Liver (tissue), 8 donors: ENCODE measurements at regions not wholly inside any gene's neighbourhood (a gene's known extent, or its start where the extent isn't known, plus 50 kb on each side); places are given as distances from the start of the nearest gene placed in this dataset.

Source experiments
- DNase-seq: peaks from one replicate; pipeline ENCODE4 v3.0.0-alpha.2; 2017; ENCODE audit warnings: low spot score
- H3K27ac ChIP-seq, 2 donors: one replicate each; pipeline ENCODE4 v1.7.0; 2013; ENCODE audit warnings: inconsistent platforms in 2 of 2, low read length in 2 of 2, control low read depth in 1 of 2, low read depth in 1 of 2, mild to moderate bottlenecking in 1 of 2
- H3K27me3 ChIP-seq, 4 donors: one replicate each; pipeline versions ENCODE4 v1.6.1 to v1.7.0; 2013; ENCODE audit warnings: low read length in 3 of 4, inconsistent platforms in 1 of 4, mild to moderate bottlenecking in 1 of 4, moderate library complexity in 1 of 4; ENCODE audit not compliant: control insufficient read depth in 4 of 4, insufficient read depth in 4 of 4
- H3K36me3 ChIP-seq, 4 donors: one replicate each; pipeline versions ENCODE4 v1.6.1 to v1.7.0; 2013; ENCODE audit warnings: low read length in 3 of 4, mild to moderate bottlenecking in 3 of 4, low read depth in 1 of 4, moderate library complexity in 1 of 4; ENCODE audit not compliant: control insufficient read depth in 4 of 4, insufficient read depth in 3 of 4
- H3K4me1 ChIP-seq, 4 donors: one replicate each; pipeline versions ENCODE4 v1.6.1 to v1.7.0; 2013; ENCODE audit warnings: low read length in 3 of 4, mild to moderate bottlenecking in 3 of 4, moderate library complexity in 1 of 4; ENCODE audit not compliant: control insufficient read depth in 4 of 4, insufficient read depth in 4 of 4
- H3K4me3 ChIP-seq, 3 donors: one replicate each; pipeline versions ENCODE4 v1.6.1 to v1.7.0; 2013; ENCODE audit warnings: low read length in 3 of 3, control low read depth in 1 of 3, low read depth in 1 of 3, mild to moderate bottlenecking in 1 of 3
- H3K9ac ChIP-seq, 2 donors: one replicate each; pipeline ENCODE4 v1.7.0; 2013; ENCODE audit warnings: low read length in 2 of 2, mild to moderate bottlenecking in 2 of 2, moderate library complexity in 2 of 2, control low read depth in 1 of 2, low read depth in 1 of 2
- H3K9me3 ChIP-seq, 4 donors: one replicate each; pipeline versions ENCODE4 v1.6.1 to v1.7.0; 2013; ENCODE audit warnings: low read length in 3 of 4; ENCODE audit not compliant: control insufficient read depth in 4 of 4
- EGR1 ChIP-seq, 2 donors: IDR thresholded peaks; 2 replicates each; pipeline ENCODE4 v1.6.1; 2016 to 2018; ENCODE audit warnings: antibody characterized with exemption in 2 of 2, low read depth in 2 of 2
- FOXA1 ChIP-seq: IDR thresholded peaks from 2 replicates; pipeline ENCODE4 v1.6.1; 2016; ENCODE audit warnings: antibody characterized with exemption
- FOXA2 ChIP-seq: IDR thresholded peaks from 2 replicates; pipeline ENCODE4 v1.6.1; 2016; ENCODE audit warnings: antibody characterized with exemption
- GABPA ChIP-seq, 2 donors: IDR thresholded peaks in 1 of 2; conservative IDR thresholded peaks in 1 of 2; 2 replicates each; pipeline ENCODE4 v1.6.1; 2016; ENCODE audit warnings: antibody characterized with exemption in 2 of 2, mild to moderate bottlenecking in 1 of 2, moderate library complexity in 1 of 2
- HNF4A ChIP-seq, 2 donors: conservative IDR thresholded peaks; 2 replicates each; pipeline ENCODE4 v1.6.1; 2016; ENCODE audit warnings: antibody characterized with exemption in 2 of 2, mild to moderate bottlenecking in 2 of 2
- HNF4G ChIP-seq: IDR thresholded peaks from 2 replicates; pipeline ENCODE4 v1.6.1; 2016; ENCODE audit warnings: antibody characterized with exemption
- JUND ChIP-seq, 2 donors: IDR thresholded peaks; 2 replicates each; pipeline ENCODE4 v1.6.1; 2016; ENCODE audit warnings: antibody characterized with exemption in 2 of 2
- NR2F2 ChIP-seq: IDR thresholded peaks from 2 replicates; pipeline ENCODE4 v1.6.1; 2016; ENCODE audit warnings: antibody characterized with exemption
- RAD21 ChIP-seq, 2 donors: IDR thresholded peaks; 2 replicates each; pipeline ENCODE4 v1.6.1; 2016; ENCODE audit warnings: antibody characterized with exemption in 2 of 2, mild to moderate bottlenecking in 2 of 2
- RXRA ChIP-seq, 2 donors: IDR thresholded peaks; 2 replicates each; pipeline ENCODE4 v1.6.1; 2017 to 2018; ENCODE audit warnings: antibody characterized with exemption in 2 of 2, mild to moderate bottlenecking in 1 of 2
- SP1 ChIP-seq: IDR thresholded peaks from 2 replicates; pipeline ENCODE4 v1.6.1; 2018; ENCODE audit warnings: antibody characterized with exemption, mild to moderate bottlenecking
- TAF1 ChIP-seq: conservative IDR thresholded peaks from 2 replicates; pipeline ENCODE4 v1.6.1; 2016; ENCODE audit warnings: antibody characterized with exemption, mild to moderate bottlenecking
- YY1 ChIP-seq: IDR thresholded peaks from 2 replicates; pipeline ENCODE4 v1.6.1; 2016; ENCODE audit warnings: antibody characterized with exemption, mild to moderate bottlenecking
- WGBS: extraction: QIAGEN DNeasy Blood & Tissue Kit; methylation state at CpG from one replicate; pipeline ENCODE4 v1.1.7; 2013; 5-methylcytosine and 5-hydroxymethylcytosine counted together
- TF ChIP-seq, protein P1 (sequence below): IDR thresholded peaks from 2 replicates; pipeline ENCODE4 v1.6.1; 2016; ENCODE audit warnings: antibody characterized with exemption
- TF ChIP-seq, protein P2 (sequence below): IDR thresholded peaks from 2 replicates; pipeline ENCODE4 v1.6.1; 2016; ENCODE audit warnings: antibody characterized with exemption, mild to moderate bottlenecking
- TF ChIP-seq, protein P3 (sequence below): IDR thresholded peaks from 2 replicates; pipeline ENCODE4 v1.6.1; 2016; ENCODE audit warnings: antibody characterized with exemption
- TF ChIP-seq, protein P4 (sequence below): IDR thresholded peaks from 2 replicates; pipeline ENCODE4 v1.6.1; 2016; ENCODE audit warnings: antibody characterized with exemption
- TF ChIP-seq, protein P5 (sequence below): fragments of 150-350 bp; IDR thresholded peaks from 2 replicates; pipeline ENCODE4 v1.5.1; 2017; ENCODE audit warnings: improper control_type of control experiment, low read depth, low read length; ENCODE audit not compliant: missing input control
- donor health status: healthy.
- donor health status: healthy.
- donor health status: healthy.
- donor health status: healthy.
- donor health status: healthy.

DNA sequence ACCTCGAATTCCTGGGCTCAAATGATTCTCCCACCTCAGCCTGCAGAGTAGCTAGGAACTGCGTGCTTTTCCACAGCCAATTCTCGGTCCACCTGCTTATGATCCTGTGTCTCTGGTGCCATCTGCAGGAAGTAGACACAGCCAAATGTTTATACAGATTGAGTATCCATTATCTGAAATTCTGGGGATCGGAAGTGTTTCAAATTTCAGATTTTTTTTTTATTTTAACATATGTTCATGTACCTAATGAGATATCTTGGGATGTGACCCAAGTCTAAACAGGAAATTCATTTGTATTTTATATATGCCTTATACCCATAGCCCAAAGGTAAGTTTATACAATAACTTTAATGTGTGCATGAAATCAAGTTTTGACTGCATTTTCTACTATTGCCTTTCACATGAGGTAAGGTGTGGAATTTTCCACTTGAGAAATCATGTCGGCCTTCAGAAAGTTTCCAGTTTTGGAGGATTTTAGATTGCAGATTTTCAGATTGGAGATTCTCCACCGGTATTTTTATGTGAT, 89.5 kb downstream of the ESM1 start (continued):
- TF ChIP-seq NR2F2 (no peak), EGR1 (IDR thresholded peaks at IDR 0.05; ENCODE audit: low read depth in 2 of 2) (no peak), FOXA1 (no peak), RXRA (IDR thresholded peaks at IDR 0.05) (no peak), YY1 (no peak), JUND (IDR thresholded peaks at IDR 0.05) (no peak)

DNA sequence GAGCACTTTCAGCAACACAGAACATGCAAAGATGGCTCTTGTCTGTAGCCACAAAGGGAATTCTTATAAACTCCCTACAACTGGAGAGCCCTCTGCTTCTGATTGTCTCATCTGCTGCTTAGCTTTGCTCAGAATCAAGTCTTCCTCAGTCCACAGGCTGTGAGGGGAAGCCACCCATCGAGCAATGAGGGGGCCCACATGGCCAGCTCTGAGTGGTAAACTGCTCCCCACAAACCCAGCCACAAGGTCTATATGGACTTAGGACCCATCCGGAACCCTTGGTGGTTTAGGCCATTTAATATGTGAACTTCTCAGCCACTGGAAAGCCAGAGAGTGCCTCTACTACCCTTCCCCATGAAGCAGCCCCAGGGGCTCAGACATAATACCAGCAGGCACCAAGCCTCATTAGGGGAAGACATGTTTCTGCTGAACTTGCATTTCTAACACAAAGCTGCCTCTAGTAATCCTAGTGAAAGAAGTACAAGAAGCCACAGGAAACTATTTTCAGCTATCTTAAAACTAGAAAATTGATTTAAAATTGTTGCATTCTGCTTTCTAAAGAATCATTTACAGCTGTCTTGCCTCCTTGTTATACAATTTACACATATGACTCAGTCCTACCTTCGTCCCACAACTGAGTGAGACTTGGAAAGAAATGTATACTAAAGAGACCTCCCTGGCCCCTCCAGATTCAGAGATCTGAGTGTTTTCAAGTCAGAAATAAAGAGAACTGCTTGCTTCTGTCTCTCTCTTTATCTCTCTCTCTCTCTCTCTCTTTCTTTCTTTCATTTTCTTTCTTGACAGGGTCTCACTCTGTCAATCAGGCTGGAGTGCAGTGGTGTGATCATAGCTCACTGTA, 90.2 kb downstream of the ESM1 start:
- DNase-seq = no peak
- no peak overlapping the region for H3K4me3 ChIP-seq
- H3K9ac ChIP-seq = no peak overlapping the region
- H3K9me3 ChIP-seq = no peaks in the 10 kb centered on the region
- H3K4me1 ChIP-seq = peaks cover 0 to 3% (median 0%) of the 10 kb centered on the region in 4 donors
- WGBS = 72% methylated on average over 3 of the region's 3 CpGs
- H3K27ac ChIP-seq = no peak overlapping the region
- TF ChIP-seq RAD21 (IDR thresholded peaks at IDR 0.05) (no peak), HNF4G (no peak), SP1 (no peak), TAF1 (no peak), JUND (IDR thresholded peaks at IDR 0.05) (no peak), FOXA2 (no peak), GABPA (IDR thresholded peaks at IDR 0.05 in 1 of 2, conservative IDR thresholded peaks at IDR 0.05 in 1 of 2) (no peak), NR2F2 (no peak), EGR1 (IDR thresholded peaks at IDR 0.05; ENCODE audit: low read depth in 2 of 2) (no peak), HNF4A (conservative IDR thresholded peaks at IDR 0.05) (no peak), YY1 (no peak), FOXA1 (no peak), RXRA (IDR thresholded peaks at IDR 0.05) (no peak)
- TF ChIP-seq, protein P1, sequence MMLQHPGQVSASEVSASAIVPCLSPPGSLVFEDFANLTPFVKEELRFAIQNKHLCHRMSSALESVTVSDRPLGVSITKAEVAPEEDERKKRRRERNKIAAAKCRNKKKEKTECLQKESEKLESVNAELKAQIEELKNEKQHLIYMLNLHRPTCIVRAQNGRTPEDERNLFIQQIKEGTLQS = no peak
- TF ChIP-seq, protein P2, sequence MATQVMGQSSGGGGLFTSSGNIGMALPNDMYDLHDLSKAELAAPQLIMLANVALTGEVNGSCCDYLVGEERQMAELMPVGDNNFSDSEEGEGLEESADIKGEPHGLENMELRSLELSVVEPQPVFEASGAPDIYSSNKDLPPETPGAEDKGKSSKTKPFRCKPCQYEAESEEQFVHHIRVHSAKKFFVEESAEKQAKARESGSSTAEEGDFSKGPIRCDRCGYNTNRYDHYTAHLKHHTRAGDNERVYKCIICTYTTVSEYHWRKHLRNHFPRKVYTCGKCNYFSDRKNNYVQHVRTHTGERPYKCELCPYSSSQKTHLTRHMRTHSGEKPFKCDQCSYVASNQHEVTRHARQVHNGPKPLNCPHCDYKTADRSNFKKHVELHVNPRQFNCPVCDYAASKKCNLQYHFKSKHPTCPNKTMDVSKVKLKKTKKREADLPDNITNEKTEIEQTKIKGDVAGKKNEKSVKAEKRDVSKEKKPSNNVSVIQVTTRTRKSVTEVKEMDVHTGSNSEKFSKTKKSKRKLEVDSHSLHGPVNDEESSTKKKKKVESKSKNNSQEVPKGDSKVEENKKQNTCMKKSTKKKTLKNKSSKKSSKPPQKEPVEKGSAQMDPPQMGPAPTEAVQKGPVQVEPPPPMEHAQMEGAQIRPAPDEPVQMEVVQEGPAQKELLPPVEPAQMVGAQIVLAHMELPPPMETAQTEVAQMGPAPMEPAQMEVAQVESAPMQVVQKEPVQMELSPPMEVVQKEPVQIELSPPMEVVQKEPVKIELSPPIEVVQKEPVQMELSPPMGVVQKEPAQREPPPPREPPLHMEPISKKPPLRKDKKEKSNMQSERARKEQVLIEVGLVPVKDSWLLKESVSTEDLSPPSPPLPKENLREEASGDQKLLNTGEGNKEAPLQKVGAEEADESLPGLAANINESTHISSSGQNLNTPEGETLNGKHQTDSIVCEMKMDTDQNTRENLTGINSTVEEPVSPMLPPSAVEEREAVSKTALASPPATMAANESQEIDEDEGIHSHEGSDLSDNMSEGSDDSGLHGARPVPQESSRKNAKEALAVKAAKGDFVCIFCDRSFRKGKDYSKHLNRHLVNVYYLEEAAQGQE = no peak
- TF ChIP-seq, protein P3, sequence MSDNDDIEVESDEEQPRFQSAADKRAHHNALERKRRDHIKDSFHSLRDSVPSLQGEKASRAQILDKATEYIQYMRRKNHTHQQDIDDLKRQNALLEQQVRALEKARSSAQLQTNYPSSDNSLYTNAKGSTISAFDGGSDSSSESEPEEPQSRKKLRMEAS = no peak
- TF ChIP-seq, protein P4, sequence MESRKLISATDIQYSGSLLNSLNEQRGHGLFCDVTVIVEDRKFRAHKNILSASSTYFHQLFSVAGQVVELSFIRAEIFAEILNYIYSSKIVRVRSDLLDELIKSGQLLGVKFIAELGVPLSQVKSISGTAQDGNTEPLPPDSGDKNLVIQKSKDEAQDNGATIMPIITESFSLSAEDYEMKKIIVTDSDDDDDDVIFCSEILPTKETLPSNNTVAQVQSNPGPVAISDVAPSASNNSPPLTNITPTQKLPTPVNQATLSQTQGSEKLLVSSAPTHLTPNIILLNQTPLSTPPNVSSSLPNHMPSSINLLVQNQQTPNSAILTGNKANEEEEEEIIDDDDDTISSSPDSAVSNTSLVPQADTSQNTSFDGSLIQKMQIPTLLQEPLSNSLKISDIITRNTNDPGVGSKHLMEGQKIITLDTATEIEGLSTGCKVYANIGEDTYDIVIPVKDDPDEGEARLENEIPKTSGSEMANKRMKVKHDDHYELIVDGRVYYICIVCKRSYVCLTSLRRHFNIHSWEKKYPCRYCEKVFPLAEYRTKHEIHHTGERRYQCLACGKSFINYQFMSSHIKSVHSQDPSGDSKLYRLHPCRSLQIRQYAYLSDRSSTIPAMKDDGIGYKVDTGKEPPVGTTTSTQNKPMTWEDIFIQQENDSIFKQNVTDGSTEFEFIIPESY = no peak
- TF ChIP-seq, protein P5, sequence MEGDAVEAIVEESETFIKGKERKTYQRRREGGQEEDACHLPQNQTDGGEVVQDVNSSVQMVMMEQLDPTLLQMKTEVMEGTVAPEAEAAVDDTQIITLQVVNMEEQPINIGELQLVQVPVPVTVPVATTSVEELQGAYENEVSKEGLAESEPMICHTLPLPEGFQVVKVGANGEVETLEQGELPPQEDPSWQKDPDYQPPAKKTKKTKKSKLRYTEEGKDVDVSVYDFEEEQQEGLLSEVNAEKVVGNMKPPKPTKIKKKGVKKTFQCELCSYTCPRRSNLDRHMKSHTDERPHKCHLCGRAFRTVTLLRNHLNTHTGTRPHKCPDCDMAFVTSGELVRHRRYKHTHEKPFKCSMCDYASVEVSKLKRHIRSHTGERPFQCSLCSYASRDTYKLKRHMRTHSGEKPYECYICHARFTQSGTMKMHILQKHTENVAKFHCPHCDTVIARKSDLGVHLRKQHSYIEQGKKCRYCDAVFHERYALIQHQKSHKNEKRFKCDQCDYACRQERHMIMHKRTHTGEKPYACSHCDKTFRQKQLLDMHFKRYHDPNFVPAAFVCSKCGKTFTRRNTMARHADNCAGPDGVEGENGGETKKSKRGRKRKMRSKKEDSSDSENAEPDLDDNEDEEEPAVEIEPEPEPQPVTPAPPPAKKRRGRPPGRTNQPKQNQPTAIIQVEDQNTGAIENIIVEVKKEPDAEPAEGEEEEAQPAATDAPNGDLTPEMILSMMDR = no peak
- H3K36me3 ChIP-seq = no peaks in the 10 kb centered on the region
- H3K27me3 ChIP-seq = peaks cover 0 to 3% (median 0%) of the 10 kb centered on the region in 4 donors
